Stimulated activated CD4-positive, alpha-beta T cell treated with anti-CD3 and anti-CD28 coated beads, Interleukin-2, amount 100 ng/mL, for 48 hours (primary cell): ENCODE measurements at regions not wholly inside any gene's neighbourhood (a gene's known extent, or its start where the extent isn't known, plus 50 kb on each side); places are given as distances from the start of the nearest gene placed in this dataset.
"Not testable (repeated sequence)": the region's sequence is repeated elsewhere in the genome, so short reads cannot be mapped to it uniquely, and the experiment has no call there.

Experiments
- DNase-seq, 2 donors: peaks; one replicate each; pipeline ENCODE4 v3.0.0-alpha.2; 2020

DNA sequence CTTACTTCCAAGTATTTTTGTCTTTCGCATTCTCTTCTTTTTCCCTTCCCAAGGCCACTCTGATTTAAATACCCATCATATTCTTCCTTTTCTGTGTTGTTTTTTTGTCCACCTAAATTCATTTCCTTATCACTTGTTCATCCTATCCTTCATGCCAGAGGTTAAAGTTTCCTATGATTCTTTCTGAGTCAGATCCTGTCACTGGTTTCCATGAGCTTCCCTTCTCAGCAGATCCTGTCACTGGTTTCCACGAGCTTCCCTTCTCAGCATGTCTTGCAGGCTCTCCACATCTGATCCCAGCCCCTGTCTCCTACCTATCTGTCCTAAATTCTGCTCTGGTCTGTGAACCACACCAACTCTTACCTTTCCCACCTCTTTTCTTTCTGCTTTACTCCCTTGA lies 311.8 kb upstream of the RGS6 start:
- DNase-seq, result no peak

DNA sequence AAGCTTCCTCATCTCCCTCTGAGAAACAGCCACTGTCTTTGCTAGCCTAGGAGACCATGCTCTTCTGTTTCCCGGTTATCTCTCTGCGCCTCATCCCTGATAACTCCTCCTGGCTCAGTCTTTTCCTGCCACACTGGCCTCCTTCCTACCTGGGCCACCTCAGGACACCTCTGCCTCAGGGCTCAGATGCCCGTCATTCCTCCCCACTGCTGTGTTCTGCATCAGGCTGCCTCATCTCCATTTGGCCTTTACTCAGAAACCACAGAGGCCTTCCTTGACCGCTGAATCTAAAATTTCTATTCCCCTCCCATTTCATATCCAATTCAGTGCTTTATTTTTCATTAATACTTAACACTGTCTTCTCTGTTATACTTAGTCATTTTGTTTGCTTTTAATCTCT lies 311.0 kb upstream of the RGS6 start:
- DNase-seq, result no peak

DNA sequence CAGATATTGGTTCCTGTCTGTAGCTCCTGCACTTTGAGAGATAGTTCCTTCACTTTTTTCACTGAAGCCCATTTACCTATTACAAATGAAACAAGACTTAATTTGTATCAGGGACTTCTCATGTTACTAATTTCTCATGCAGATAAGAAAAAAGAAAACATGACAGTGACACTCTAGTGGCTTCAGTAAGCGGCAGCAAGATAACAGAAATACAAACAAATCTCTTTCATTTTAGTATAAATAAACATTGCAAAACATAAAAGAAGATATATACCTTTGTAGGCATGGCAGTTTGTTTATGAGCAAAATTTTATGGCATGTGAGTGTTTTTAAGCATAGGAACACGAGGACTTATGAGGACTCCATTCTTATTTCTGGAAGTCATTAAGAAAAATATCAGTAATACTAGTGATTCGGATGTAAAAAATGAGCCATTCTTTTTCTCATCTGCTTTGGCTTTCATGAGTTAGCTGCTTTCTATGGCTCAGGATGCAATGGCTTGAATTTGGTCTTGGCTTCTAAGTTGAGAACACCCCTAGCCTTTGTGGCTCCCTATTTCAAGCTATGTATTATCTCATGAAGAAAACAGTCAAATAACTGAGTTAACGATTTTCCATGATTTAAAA lies 310.1 kb upstream of the RGS6 start:
- DNase-seq, result no peak

DNA sequence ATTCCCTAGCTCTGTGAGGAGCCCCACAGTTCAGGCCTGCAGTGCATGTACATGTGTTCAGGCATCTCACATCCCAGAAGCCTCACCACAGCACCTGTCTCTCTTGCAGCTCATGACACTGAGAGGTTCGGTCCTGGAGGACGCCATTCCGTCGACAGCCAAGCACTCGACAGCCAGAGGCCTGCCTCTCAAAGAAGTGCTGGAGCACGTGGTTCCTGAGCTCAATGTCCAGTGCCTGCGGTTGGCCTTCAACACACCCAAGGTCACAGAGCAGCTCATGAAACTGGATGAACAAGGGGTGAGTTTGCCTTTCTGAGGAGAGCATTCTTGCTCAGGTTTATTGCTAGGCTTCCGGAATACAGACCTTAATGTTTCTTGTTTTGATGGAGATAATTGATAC lies 308.3 kb upstream of the RGS6 start:
- no peak for DNase-seq

DNA sequence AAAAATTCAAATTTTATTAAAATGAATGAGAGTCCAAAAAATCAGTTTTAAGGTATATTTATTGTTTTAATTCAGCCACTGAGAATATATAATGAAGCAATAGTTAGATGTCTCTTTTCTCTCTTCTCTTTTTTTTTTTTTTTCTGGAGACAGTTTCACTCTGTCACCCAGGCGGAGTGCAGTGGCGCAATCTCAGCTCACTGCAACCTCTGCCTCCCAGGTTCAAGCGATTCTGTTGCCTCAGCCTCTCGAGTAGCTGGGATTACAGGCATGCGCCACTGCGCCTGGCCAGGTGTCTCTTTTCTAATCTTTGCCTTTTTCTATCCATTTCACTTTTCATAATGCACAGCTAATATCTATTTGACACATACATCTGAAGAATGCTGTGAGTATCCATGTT lies 307.1 kb upstream of the RGS6 start:
- DNase-seq, result no peak

DNA sequence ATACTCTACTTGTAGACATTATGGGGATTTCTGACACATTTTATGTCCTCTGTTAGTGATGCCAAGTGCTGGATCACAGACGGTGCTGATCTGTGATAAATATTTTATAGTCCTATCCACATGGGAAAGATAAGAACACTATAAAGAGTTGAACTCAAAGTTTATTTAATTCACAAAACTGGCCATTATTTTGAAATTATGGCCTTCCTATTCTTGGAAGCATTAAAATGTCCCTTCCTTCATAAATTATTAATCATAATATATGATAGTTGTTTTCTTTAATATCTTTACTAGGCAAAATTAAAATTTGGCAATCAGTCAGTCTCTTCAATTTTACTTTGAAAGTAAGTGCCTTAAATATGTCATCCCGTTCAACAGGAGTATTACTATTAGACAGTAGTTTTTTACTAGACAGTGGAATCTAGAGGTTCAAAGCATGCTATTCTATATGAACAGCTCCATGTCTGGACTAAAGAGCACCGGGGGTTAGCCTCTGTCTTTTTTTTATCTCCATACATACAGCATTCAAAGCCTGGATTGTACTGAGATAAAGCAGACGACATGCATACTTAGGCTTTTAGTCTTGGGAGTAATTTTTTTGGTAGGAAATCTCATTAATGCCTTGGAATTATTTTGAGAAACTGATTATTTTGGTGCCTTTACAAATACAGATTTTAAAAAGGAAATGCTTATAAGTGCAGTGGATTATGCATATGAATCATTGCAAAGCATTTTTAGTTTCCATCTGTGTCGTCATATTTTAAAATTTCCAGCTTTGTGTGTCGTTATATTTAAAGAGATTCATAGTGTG lies 306.1 kb upstream of the RGS6 start:
- no peak for DNase-seq

DNA sequence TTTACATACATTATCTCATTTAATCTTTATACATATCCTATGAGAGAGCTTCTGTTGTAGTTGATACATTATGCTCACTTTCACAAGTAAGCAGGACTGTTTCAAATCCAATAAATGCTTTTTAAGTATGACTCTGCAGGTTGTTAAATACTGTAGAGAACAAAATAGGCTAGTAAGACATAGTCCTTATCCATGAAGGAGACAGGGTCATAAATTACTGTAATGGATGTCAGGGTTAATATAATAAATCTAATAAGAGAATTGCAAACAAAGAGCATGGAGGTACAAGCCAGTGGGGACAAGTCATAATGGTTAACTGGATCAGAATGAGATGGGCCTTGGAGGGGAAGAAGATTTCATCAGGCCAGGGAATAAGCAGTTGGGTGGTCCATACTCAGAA lies 303.8 kb upstream of the RGS6 start:
- DNase-seq, result no peak

DNA sequence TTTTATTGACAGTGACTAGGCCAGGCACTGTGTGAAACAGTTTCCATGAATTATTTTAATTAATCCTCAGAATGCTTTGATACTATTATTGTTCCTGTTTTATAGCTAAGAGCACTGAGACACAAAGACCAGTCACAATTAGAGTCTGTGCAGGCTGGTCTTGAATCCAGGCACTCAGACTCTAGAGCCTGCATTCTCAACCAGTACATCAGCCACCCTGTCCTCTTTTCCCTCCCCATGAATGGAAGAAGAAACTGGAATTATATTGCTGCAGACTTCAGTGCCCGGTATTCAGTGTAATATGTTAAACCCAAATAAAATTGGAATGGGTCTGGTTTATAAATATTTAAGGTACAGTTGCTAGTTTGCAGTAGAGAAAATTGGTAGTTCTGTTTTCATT lies 303.0 kb upstream of the RGS6 start:
- no peak for DNase-seq

DNA sequence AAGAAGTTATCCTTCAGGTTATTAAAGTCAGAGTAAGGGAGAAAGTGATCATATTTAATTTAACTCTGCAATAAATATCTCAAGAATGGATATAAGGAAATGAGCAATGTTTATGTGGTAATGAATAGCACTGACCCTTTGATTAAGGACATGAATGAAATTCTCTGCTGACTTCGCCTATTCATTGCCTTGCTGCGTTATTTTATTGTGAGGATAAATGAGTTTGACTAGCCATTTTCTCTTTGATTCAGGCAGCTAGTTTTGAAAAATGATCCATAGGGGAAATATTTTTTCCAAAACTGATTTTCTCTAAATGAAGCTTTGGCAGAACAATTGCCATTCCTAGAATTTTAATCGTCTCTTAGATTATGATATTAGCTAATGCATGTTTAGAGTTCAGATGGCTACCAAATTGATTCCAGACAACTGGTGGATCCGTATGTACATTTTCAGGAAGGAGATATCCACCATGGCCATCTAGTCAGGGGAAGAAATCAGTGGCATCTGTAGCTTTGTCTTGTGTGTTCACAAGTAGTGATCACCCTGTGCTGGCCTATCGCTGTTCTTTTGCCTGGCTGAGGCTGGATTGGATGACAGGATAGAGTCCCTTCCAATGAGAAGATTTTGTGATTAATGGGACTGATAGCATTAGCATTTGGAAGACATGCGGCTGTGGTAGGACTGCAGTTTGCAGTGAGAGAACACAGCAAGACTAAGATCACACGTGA lies 302.3 kb upstream of the RGS6 start:
- no peak for DNase-seq

DNA sequence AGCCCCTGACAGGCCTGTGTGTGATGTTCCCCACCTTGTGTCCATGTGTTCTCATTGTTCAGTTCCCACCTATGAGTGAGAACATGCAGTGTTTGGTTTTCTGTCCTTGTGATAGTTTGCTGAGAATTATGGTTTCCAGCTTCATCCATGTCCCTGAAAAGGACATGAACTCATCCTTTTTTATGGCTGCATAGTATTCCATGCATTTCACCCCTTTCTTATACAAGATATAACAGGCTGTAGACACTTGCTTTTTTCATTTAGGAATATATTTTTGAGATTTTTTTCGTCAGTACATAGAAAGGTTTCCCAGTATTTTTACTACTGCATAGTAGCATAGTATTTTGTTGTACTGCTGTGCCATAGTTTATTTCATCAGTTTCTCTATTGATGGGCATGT lies 301.2 kb upstream of the RGS6 start:
- DNase-seq, result not testable (repeated sequence)

DNA sequence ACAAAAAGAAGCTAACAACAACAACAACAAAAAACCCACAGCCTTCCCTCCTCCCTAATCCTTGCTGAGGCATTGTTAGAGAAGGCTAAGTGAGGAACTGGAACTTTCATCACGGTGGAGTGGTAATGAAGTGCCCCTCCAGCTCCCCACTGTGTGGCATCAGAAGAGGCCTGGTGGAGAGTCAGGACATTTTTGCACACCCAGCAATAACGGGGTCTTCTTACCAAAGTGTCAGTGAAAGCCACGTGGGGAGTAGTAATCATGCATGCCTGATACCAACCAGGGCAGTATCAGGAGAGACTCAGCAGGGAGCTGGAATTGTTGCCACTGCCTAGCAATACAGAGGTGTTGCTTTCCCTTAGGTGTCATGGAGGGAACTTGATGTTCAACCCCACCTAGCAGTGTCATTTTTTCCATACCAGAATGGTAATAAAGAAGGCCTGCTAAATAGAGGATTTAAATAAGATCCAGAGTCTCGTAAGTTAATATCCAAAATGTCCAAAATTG lies 299.7 kb upstream of the RGS6 start:
- DNase-seq, result no peak

DNA sequence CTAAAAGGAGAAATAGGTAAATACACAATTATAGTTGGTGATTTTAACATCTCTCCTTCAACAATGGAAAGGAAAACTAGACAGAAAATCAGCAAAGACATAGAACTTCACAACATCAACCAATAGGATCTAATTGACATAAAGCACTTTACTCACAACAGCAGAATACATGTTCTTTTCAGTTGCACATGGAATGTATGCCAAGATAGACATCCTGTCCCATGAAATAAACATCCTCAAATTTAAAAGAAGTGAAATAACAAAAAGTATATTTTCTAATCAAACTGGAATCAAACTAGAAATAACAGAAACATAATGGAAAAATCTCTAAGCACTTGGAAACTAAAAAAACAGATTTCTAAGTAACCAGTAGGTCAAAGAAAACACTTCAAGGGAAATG lies 296.2 kb upstream of the RGS6 start:
- DNase-seq, result no peak

DNA sequence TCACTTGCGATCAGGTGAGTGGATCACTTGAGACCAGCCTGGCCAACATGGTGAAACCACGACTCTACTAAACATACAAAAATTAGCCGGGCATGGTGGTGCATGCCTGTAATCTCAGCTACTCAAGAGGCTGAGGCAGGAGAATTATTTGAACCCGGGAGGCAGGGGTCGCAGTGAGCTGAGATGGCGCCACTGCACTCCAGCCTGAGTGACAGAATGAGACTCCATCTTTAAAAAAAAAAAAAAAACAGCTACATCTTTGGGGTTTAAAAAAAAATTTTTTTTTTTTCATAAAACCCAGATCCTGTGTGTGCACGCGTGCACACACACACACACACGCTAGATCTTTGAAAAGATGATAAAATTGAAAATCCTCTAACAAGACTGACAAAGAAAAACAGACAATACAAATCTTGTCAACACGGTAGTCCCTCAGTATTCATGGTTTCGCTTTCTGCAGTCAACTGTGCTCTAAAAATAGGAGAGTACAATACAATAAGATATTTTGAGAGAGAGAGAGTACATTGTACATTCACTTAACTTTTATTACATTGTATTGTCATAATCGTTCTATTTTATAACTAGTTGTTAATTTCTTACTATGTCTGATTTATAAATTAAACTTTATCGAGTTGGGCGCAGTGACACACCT lies 295.3 kb upstream of the RGS6 start:
- no peak for DNase-seq

DNA sequence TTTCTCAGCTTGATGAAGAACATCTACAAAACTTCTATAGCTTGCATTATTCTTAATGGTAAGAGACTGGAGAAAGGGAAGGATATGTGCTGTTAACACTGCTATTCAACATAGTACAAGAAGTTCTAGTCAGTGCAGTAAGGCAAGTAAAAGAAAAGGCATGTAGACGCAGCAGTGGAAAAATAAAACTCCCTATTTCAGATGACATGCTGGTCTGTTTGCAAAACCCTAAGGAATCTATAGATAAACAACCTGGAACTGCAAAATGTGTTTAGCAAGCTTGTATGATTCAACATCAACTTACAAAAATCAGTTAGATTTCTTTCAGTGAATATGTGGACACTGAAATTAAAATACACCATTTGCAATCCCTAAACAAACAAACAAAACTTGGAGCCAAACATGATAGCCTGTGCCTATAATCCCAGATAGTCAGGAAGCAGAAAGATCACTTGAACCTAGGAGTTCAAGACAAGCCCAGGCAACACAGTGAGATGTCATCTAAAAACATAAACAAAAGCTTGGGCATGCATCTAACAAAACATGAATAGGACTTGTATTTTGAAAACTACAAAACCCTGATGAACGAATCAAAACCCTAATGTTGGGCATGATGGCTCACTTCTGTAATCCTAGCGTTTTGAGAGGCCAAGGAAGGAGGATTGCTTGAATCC lies 293.6 kb upstream of the RGS6 start:
- DNase-seq, result no peak

DNA sequence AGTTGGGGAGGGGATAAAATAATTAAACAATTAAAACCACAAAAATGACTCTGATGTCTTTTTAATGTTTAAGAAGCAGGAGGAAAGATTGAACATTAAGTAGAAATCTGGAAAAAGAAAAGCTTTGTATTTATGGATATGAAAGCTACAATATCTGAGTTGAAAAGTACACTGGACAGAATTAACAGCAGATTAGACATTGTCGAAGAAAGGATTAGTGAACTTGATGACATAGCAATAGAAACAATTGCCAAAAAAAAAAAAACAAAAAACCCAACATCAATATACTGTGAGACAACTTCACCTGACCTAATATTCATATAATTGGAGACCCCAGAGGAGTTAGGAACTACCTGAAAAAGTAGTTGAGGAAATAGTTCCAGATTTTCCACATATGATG lies 289.5 kb upstream of the RGS6 start:
- DNase-seq, result no peak

DNA sequence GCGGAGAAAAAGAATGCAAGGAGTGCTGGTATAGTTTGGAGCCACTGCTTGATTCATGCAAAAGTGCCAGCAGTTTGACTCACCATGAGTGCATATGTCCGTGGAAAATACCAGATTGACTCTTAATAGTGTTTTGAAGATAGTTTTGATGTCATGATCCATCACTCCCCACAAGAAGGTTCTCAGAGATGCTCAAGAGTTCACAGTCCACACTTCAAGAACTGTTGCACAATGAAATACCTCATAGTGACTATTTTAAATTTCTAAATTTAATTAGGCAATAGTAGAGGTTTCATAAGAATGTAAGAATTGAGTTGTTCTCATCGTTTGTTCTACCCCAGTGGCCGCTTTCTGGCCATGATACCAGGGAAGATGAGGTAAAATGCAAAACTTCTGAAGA lies 286.6 kb upstream of the RGS6 start:
- no peak for DNase-seq

DNA sequence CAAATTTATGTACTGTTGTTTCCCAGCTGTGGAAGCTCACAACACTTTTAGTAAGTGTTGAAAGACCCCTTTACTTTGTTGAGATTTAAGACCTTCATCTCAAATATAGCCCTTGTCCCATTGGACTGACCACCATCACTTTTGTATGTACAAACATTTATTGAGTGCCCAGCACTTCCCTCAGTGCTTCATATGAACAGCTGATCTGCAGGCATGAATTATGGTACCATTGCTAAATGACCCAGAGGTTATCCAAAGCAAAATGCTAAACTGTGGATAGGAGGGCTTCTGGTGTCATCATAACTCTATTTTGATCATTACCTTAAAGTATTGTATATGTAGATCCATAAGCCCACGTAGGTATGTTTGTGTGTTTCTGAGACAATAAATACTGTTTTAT lies 285.7 kb upstream of the RGS6 start:
- no peak for DNase-seq

DNA sequence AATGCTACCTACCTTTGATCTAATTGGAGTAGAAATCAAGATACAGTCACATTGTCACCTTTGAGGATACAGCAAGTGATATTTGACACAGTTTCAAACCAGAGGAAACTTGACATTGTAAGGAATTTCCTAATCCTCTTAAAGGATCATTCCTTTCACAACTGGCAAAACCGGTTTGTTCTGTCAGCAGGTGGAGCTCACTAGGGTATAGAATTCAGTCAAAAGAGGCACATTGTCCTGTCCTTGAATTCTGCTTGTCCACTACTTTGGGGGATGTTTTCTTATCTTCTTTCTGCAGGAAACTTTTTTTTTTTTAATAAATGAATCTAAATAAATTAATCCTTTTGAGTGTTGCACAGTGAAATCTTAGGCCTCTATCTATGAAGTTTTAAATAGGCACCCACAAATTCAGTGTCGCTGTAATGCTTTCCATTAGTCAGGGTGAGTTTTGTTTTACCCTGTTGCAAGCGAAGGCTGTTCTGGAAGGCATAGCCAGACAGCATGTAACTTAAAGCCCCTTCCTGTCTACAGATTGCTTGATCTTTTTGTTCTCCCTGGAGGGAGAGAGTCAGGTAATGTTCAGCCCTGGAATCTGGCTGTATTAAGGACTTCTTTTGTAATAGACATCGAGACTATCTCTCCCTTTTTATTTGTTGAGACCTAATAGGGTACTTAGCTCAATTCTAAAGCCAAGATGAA lies 285.0 kb upstream of the RGS6 start:
- no peak for DNase-seq

DNA sequence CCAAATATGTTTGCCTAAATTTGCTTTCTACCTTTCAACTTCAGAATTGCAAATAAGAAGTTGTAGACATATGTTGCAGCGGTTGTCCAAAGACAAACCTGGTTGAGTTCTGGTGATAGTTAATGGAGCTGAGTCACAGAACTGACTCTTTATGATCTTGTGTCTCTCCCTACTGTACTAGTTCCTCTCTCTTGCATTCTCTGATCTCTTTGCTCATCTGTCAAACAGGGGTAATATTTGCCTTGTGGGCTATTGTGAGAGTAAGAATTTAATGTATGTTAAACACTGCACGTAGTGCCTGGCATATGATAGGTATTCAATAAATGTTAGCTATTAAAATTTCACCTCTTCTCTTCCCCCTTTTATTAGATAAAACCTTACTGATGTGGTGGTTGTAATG lies 283.5 kb upstream of the RGS6 start:
- no peak for DNase-seq

DNA sequence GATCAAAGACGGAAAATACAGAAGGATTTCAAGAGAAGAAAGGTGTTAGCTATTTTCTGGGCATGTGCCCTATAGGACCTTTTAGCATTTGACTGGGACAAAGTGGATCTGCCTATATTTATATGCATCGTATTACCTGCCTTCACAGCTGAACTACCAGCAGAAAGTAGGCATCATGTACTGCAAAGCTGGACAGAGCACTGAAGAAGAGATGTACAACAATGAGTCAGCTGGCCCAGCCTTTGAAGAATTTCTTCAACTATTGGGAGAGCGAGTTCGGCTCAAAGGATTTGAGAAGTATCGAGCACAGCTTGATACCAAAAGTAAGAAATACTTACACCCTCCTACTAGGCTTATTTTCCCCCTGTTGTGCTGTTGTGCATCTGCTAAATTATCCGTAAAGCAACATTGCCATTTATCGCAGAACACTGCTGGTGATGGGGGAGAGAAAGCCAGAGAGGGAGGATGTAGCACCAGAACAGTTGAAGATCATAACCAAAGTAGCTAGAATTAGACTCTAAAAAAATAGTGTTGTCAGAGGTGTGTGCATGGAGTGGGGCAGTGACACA lies 282.0 kb upstream of the RGS6 start:
- no peak for DNase-seq

DNA sequence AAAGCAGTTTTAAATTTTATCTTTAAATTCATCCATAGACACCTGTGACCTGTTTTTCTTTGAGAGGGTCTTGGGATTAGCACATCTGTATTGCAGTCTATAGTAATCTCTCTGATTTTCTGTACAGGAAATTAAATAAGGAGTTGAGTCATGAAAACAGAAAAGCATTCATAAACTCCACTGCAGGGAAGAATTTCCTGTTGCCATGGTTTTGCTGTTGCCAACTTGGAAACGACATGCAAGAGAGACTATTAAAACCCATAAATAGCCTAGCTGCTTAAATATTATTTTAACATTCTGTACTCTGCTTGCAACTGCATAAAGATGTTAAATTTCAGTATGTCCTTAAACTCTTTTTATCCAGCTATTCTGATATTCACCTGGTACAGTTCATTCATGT lies 281.0 kb upstream of the RGS6 start:
- no peak for DNase-seq

DNA sequence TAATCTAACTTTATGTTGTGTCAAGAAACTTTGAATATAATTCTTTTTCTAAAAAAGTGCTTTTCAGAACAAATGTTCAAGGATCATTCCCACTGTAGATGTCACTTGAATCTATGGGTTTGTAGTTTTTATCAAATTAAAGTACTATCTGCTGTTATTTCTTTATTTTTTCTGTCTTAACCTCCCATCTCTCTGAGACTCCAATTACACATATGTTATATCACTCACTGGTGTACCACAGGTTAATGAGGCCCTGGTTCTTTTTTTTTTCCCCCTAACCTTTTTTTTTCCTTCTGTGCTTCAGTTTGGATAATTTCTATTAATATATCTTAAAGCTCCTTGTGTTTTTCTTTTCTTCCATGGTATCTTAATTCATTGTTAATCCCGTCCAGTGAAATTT lies 279.9 kb upstream of the RGS6 start:
- no peak for DNase-seq
